GM23338 (cell line): ENCODE measurements at regions not wholly inside any gene's neighbourhood (a gene's known extent, or its start where the extent isn't known, plus 50 kb on each side); places are given as distances from the start of the nearest gene placed in this dataset.

Experiments
- ATAC-seq: fragments of 200-7000 bp; cut with Tn5 transposase; 3 replicates; pipeline ENCODE4 v1.9.1; 2020
- DNase-seq: peaks from one replicate; pipeline ENCODE4 v3.0.0-alpha.2; 2015; ENCODE audit warnings: low spot score
- H2AFZ ChIP-seq: fragments of 200-600 bp; sonication (generic); 2 replicates; pipeline ENCODE4 v1.8.0; 2016; ENCODE audit warnings: antibody characterized with exemption, mild to moderate bottlenecking, moderate library complexity
- H3F3A ChIP-seq: fragments of 200-600 bp; sonication (generic); replicated peaks from 2 replicates; pipeline ENCODE4 v1.8.0; 2017; ENCODE audit warnings: antibody characterized with exemption, mixed run types, low read depth
- H3K27ac ChIP-seq: fragments of 200-600 bp; sonication (generic); 2 replicates; pipeline ENCODE4 v1.6.1; 2016; ENCODE audit warnings: low read depth
- H3K27me3 ChIP-seq: fragments of 200-600 bp; sonication (generic); 2 replicates; pipeline ENCODE4 v1.8.0; 2016; ENCODE audit warnings: mild to moderate bottlenecking, mixed run types, moderate library complexity; ENCODE audit not compliant: insufficient read depth
- H3K36me3 ChIP-seq: fragments of 200-600 bp; sonication (generic); 2 replicates; pipeline ENCODE4 v1.8.0; 2016; ENCODE audit warnings: mild to moderate bottlenecking; ENCODE audit not compliant: insufficient read depth
- H3K4me1 ChIP-seq: fragments of 200-600 bp; sonication (generic); 2 replicates; pipeline ENCODE4 v1.8.0; 2016; ENCODE audit warnings: mild to moderate bottlenecking, moderate library complexity; ENCODE audit not compliant: insufficient read depth
- H3K4me2 ChIP-seq: fragments of 200-600 bp; sonication (generic); 2 replicates; pipeline ENCODE4 v1.7.1; 2017; ENCODE audit warnings: mixed run types
- H3K4me3 ChIP-seq: fragments of 200-600 bp; sonication (generic); 2 replicates; pipeline ENCODE4 v1.6.1; 2016; ENCODE audit warnings: mixed run types
- H3K79me2 ChIP-seq: fragments of 200-600 bp; sonication (generic); replicated peaks from 2 replicates; pipeline ENCODE4 v1.8.0; 2017; ENCODE audit warnings: mild to moderate bottlenecking; ENCODE audit not compliant: insufficient read depth
- H3K9me2 ChIP-seq: fragments of 200-600 bp; sonication (generic); 2 replicates; pipeline ENCODE4 v1.8.0; 2017; ENCODE audit not compliant: insufficient read depth
- H4K20me1 ChIP-seq: fragments of 200-600 bp; sonication (generic); replicated peaks from 2 replicates; pipeline ENCODE4 v1.8.0; 2017; ENCODE audit warnings: mild to moderate bottlenecking; ENCODE audit not compliant: insufficient read depth
- H3K27ac Mint-ChIP-seq: 2 replicates; pipeline ENCODE4 v1.8.0; 2020; ENCODE audit warnings: inconsistent platforms, mild to moderate bottlenecking, moderate library complexity, mixed read lengths
- H3K27me3 Mint-ChIP-seq: 3 replicates; pipeline ENCODE4 v1.8.0; 2022; ENCODE audit warnings: low read depth, mild to moderate bottlenecking, moderate library complexity, mixed read lengths, inconsistent platforms; ENCODE audit not compliant: insufficient read depth, poor library complexity
- H3K36me3 Mint-ChIP-seq: 3 replicates; pipeline ENCODE4 v1.8.0; 2021; ENCODE audit warnings: low read depth, mild to moderate bottlenecking, inconsistent platforms, moderate library complexity, mixed read lengths
- H3K4me1 Mint-ChIP-seq: 3 replicates; pipeline ENCODE4 v1.8.0; 2020; ENCODE audit warnings: mild to moderate bottlenecking, inconsistent platforms, mixed read lengths
- H3K4me3 Mint-ChIP-seq: 3 replicates; pipeline ENCODE4 v1.8.0; 2021; ENCODE audit warnings: moderate library complexity, mild to moderate bottlenecking, inconsistent platforms, mixed read lengths
- H3K9me3 Mint-ChIP-seq: 3 replicates; pipeline ENCODE4 v1.8.0; 2020; ENCODE audit warnings: moderate library complexity, mild to moderate bottlenecking, inconsistent platforms, mixed read lengths
- CREB1 ChIP-seq: fragments of 250-450 bp; sonication (Bioruptor Pico); IDR thresholded peaks from 2 replicates; pipeline ENCODE4 v1.5.0; 2020; ENCODE audit warnings: low read depth, mild to moderate bottlenecking, moderate library complexity
- EZH2phosphoT487 ChIP-seq: fragments of 200-600 bp; sonication (generic); IDR thresholded peaks from one replicate; pipeline ENCODE4 v1.8.1; 2018; ENCODE audit warnings: antibody characterized with exemption; ENCODE audit not compliant: unreplicated experiment
- POLR2AphosphoS5 ChIP-seq: IDR thresholded peaks from 2 replicates; pipeline ENCODE4 v1.6.1; 2016; ENCODE audit warnings: antibody characterized with exemption, low read depth
- STAT1 ChIP-seq: IDR thresholded peaks from one replicate; pipeline ENCODE4 v1.6.1; 2016; ENCODE audit warnings: antibody characterized with exemption; ENCODE audit not compliant: unreplicated experiment
- ZNF331 ChIP-seq: fragments of 250-450 bp; sonication (Bioruptor Pico); IDR thresholded peaks from 2 replicates; pipeline ENCODE4 v1.5.0; 2020; ENCODE audit warnings: low read depth, mild to moderate bottlenecking, moderate library complexity
- ZNF462 ChIP-seq: fragments of 250-450 bp; sonication (Bioruptor Pico); IDR thresholded peaks from 2 replicates; pipeline ENCODE4 v1.5.0; 2020; ENCODE audit warnings: mild to moderate bottlenecking, moderate library complexity
- TF ChIP-seq, protein P1 (sequence below): IDR thresholded peaks from 2 replicates; pipeline ENCODE4 v1.6.1; 2016; ENCODE audit warnings: antibody characterized with exemption
- TF ChIP-seq, protein P2 (sequence below), 2 experiments: fragments of 200-600 bp in 1 of 2; sonication (generic) in 1 of 2; conservative IDR thresholded peaks; 2 replicates each; pipeline versions ENCODE4 v1.5.1 to v1.6.1; 2016 to 2017; ENCODE audit warnings: antibody characterized with exemption in 2 of 2, low read depth in 2 of 2, mild to moderate bottlenecking in 2 of 2, moderate library complexity in 1 of 2

- ATAC-seq (no peak), DNase-seq (no peak)
- no peaks in the 10 kb centered on the region for H3K27me3 ChIP-seq
- no peak overlapping the region for H3K4me3 ChIP-seq
- no peaks in the 10 kb centered on the region for H3K9me2 ChIP-seq
- no peaks in the 10 kb centered on the region for H4K20me1 ChIP-seq
- H3F3A ChIP-seq = no peaks in the 10 kb centered on the region
- no peak overlapping the region for H2AFZ ChIP-seq
- TF ChIP-seq CREB1 (CRISPR knock-in tag) (no peak), STAT1 (no peak), EZH2phosphoT487 (no peak)
- TF ChIP-seq, protein P1, sequence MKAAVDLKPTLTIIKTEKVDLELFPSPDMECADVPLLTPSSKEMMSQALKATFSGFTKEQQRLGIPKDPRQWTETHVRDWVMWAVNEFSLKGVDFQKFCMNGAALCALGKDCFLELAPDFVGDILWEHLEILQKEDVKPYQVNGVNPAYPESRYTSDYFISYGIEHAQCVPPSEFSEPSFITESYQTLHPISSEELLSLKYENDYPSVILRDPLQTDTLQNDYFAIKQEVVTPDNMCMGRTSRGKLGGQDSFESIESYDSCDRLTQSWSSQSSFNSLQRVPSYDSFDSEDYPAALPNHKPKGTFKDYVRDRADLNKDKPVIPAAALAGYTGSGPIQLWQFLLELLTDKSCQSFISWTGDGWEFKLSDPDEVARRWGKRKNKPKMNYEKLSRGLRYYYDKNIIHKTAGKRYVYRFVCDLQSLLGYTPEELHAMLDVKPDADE = no peak
- no peaks in the 10 kb centered on the region for H3K4me1 Mint-ChIP-seq
- no peaks in the 10 kb centered on the region for H3K4me1 ChIP-seq
- no peak overlapping the region for H3K4me3 Mint-ChIP-seq
- no peak overlapping the region for H3K27ac Mint-ChIP-seq
- no peak overlapping the region for H3K4me2 ChIP-seq
- H3K9me3 Mint-ChIP-seq = no peaks in the 10 kb centered on the region
- no peaks in the 10 kb centered on the region for H3K36me3 ChIP-seq
- H3K36me3 Mint-ChIP-seq = no peaks in the 10 kb centered on the region
- no peaks in the 10 kb centered on the region for H3K27me3 Mint-ChIP-seq
- no peaks in the 10 kb centered on the region for H3K79me2 ChIP-seq
- no peak overlapping the region for H3K27ac ChIP-seq
These were observed 52.3 kb upstream of the SIPA1L2 start for GRCh38 chr1:232682248-232682647.

DNA sequence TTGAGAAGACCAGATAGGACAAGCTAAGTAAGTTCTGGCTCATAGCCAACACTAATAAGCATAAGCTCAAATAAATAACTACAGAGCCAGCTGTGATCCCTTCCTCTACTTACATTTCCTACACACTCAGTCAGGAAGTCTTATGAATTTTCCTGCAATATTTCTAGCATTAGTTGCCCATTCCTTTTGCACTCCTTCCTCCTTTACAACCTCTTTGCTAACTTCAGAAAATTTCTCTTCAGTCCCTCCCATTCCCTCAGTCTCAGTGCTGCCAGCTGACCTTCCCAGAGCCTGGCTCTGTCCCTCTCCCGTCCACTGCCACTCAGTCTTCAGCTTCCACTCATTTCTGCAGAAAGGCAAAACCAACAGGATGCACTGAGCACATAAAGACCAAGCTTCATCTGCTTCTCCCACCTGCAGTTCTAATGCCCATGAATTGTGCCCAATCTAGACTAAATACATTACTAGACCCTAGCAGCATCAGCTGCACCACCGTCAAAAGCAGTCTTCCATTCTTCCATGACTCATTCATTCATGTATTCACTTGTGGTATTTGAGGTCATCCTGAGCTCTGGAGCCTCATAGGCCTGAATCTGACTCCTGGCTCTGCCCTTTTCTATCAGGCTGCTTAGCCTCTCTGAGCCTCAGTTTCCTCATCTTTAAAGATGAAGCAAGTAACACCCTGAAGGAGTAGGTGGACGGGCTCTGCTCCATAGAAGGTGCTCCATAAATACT, 54.6 kb upstream of the SIPA1L2 start:
- Histone ChIP-seq H3K4me2 (no peak overlapping the region), H3K27me3 (no peaks in the 10 kb centered on the region), H3K79me2 (no peaks in the 10 kb centered on the region), H3K4me3 (no peak overlapping the region), H3F3A (no peaks in the 10 kb centered on the region), H4K20me1 (no peaks in the 10 kb centered on the region), H2AFZ (no peak overlapping the region), H3K27ac (no peak overlapping the region), H3K36me3 (no peaks in the 10 kb centered on the region), H3K9me2 (no peaks in the 10 kb centered on the region), H3K4me1 (no peaks in the 10 kb centered on the region)
- no peaks in the 10 kb centered on the region for H3K9me3 Mint-ChIP-seq
- H3K27ac Mint-ChIP-seq = no peak overlapping the region
- H3K4me3 Mint-ChIP-seq = no peak overlapping the region
- ATAC-seq (no peak), DNase-seq (no peak)
- H3K36me3 Mint-ChIP-seq = no peaks in the 10 kb centered on the region
- no peaks in the 10 kb centered on the region for H3K4me1 Mint-ChIP-seq
- TF ChIP-seq ZNF462 (CRISPR knock-in tag) (no peak), CREB1 (CRISPR knock-in tag) (no peak), STAT1 (no peak), ZNF331 (CRISPR knock-in tag) (no peak), POLR2AphosphoS5 (no peak)
- TF ChIP-seq, protein P2, sequence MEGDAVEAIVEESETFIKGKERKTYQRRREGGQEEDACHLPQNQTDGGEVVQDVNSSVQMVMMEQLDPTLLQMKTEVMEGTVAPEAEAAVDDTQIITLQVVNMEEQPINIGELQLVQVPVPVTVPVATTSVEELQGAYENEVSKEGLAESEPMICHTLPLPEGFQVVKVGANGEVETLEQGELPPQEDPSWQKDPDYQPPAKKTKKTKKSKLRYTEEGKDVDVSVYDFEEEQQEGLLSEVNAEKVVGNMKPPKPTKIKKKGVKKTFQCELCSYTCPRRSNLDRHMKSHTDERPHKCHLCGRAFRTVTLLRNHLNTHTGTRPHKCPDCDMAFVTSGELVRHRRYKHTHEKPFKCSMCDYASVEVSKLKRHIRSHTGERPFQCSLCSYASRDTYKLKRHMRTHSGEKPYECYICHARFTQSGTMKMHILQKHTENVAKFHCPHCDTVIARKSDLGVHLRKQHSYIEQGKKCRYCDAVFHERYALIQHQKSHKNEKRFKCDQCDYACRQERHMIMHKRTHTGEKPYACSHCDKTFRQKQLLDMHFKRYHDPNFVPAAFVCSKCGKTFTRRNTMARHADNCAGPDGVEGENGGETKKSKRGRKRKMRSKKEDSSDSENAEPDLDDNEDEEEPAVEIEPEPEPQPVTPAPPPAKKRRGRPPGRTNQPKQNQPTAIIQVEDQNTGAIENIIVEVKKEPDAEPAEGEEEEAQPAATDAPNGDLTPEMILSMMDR (conservative IDR thresholded peaks at IDR 0.05; ENCODE audit: low read depth in 2 of 2) = no peak
- H3K27me3 Mint-ChIP-seq = no peaks in the 10 kb centered on the region
